ENCODE measurements at regions not wholly inside any gene's neighbourhood (a gene's known extent, or its start where the extent isn't known, plus 50 kb on each side); places are given as distances from the start of the nearest gene placed in this dataset.

- no peak for FAIRE-seq
- no peak for DNase-seq (ENCODE audit: insufficient read length, low spot score)
- no peak for TF ChIP-seq POLR2A (IDR thresholded peaks at IDR 0.05; ENCODE audit: low read depth, low read length)
These were observed 230.3 kb upstream of the TYRP1 start for GRCh38 chr9:12462861-12463260.

GRCh38 chr9:12463641-12464040 is 229.5 kb upstream of the TYRP1 start:
- TF ChIP-seq POLR2A (IDR thresholded peaks at IDR 0.05; ENCODE audit: low read depth, low read length): no peak
- FAIRE-seq (no peak), DNase-seq (ENCODE audit: insufficient read length, low spot score) (no peak)

- DNase-seq (ENCODE audit: insufficient read length, low spot score) (no peak), FAIRE-seq (no peak)
- TF ChIP-seq POLR2A (IDR thresholded peaks at IDR 0.05; ENCODE audit: low read depth, low read length): no peak
These were observed 228.8 kb upstream of the TYRP1 start for GRCh38 chr9:12464400-12464799.

GRCh38 chr9:12464910-12465512 is 228.2 kb upstream of the TYRP1 start:
- DNase-seq (ENCODE audit: insufficient read length, low spot score): no peak
- no peak for FAIRE-seq
- no peak for TF ChIP-seq POLR2A (IDR thresholded peaks at IDR 0.05; ENCODE audit: low read depth, low read length)

GRCh38 chr9:12469084-12469483 is 224.1 kb upstream of the TYRP1 start:
- no peak for FAIRE-seq
- TF ChIP-seq POLR2A (IDR thresholded peaks at IDR 0.05; ENCODE audit: low read depth, low read length): no peak
- DNase-seq (ENCODE audit: insufficient read length, low spot score): no peak

- no peak for DNase-seq (ENCODE audit: insufficient read length, low spot score)
- no peak for FAIRE-seq
- no peak for TF ChIP-seq POLR2A (IDR thresholded peaks at IDR 0.05; ENCODE audit: low read depth, low read length)
These were observed 198.8 kb upstream of the TYRP1 start for GRCh38 chr9:12494411-12494810.

GRCh38 chr9:12497790-12498189 is 195.4 kb upstream of the TYRP1 start:
- TF ChIP-seq POLR2A (IDR thresholded peaks at IDR 0.05; ENCODE audit: low read depth, low read length): no peak
- no peak for FAIRE-seq
- DNase-seq (ENCODE audit: insufficient read length, low spot score): no peak

GRCh38 chr9:12502520-12502919 is 190.7 kb upstream of the TYRP1 start:
- no peak for DNase-seq (ENCODE audit: insufficient read length, low spot score)
- FAIRE-seq: no peak
- TF ChIP-seq POLR2A (IDR thresholded peaks at IDR 0.05; ENCODE audit: low read depth, low read length): no peak

- no peak for TF ChIP-seq POLR2A (IDR thresholded peaks at IDR 0.05; ENCODE audit: low read depth, low read length)
- FAIRE-seq (no peak), DNase-seq (ENCODE audit: insufficient read length, low spot score) (no peak)
These were observed 189.5 kb upstream of the TYRP1 start for GRCh38 chr9:12503606-12504122.

GRCh38 chr9:12510551-12510950 is 182.6 kb upstream of the TYRP1 start:
- DNase-seq (ENCODE audit: insufficient read length, low spot score): no peak
- no peak for FAIRE-seq
- TF ChIP-seq POLR2A (IDR thresholded peaks at IDR 0.05; ENCODE audit: low read depth, low read length): no peak

GRCh38 chr9:12511726-12512125 is 181.5 kb upstream of the TYRP1 start:
- DNase-seq (ENCODE audit: insufficient read length, low spot score) (no peak), FAIRE-seq (no peak)
- TF ChIP-seq POLR2A (IDR thresholded peaks at IDR 0.05; ENCODE audit: low read depth, low read length): no peak

GRCh38 chr9:12516031-12516430 is 177.2 kb upstream of the TYRP1 start:
- no peak for DNase-seq (ENCODE audit: insufficient read length, low spot score)
- no peak for TF ChIP-seq POLR2A (IDR thresholded peaks at IDR 0.05; ENCODE audit: low read depth, low read length)
- FAIRE-seq: no peak

GRCh38 chr9:12516573-12516972 is 176.6 kb upstream of the TYRP1 start:
- TF ChIP-seq POLR2A (IDR thresholded peaks at IDR 0.05; ENCODE audit: low read depth, low read length): no peak
- DNase-seq (ENCODE audit: insufficient read length, low spot score): no peak
- no peak for FAIRE-seq

GRCh38 chr9:12538842-12539579 is 154.2 kb upstream of the TYRP1 start:
- no peak for TF ChIP-seq POLR2A (IDR thresholded peaks at IDR 0.05; ENCODE audit: low read depth, low read length)
- no peak for DNase-seq (ENCODE audit: insufficient read length, low spot score)
- FAIRE-seq: no peak

GRCh38 chr9:12539580-12539975 is 153.6 kb upstream of the TYRP1 start:
- TF ChIP-seq POLR2A (IDR thresholded peaks at IDR 0.05; ENCODE audit: low read depth, low read length): no peak
- no peak for DNase-seq (ENCODE audit: insufficient read length, low spot score)

More at GRCh38 chr9:12539580-12539975, 153.6 kb upstream of the TYRP1 start:
- no peak for FAIRE-seq

Measured in H54 (cell line).